GM19239 (cell line): ENCODE measurements at regions not wholly inside any gene's neighbourhood (a gene's known extent, or its start where the extent isn't known, plus 50 kb on each side); places are given as distances from the start of the nearest gene placed in this dataset.

Source experiments
- DNase-seq: peaks from one replicate; pipeline ENCODE4 v3.0.0; 2011; ENCODE audit warnings: low spot score; ENCODE audit not compliant: insufficient read length
- FAIRE-seq: peaks from 2 replicates; lab custom pipeline; 2011; peaks lifted over from hg19 to GRCh38; lab: Jason Lieb, UNC

DNA sequence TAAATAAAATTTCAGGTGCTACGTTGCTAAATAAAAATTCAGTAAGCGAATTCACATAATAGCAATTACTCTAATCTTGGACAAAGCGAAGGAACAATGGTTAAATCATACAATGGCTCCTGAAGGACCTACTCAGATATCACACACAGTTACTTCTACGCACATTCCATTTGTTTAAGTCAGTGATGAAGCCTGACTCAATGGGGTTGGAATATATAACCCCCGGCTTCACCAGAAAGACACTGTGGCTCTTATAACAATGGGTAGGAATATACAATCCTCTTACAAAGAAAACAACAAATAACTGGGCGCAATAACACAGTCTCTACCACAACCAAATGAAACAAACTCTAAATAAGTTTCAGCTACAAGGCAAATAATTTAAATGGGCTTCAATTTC, 349.5 kb downstream of the IRS1 start:
- DNase-seq, result no peak
- no peak for FAIRE-seq

DNA sequence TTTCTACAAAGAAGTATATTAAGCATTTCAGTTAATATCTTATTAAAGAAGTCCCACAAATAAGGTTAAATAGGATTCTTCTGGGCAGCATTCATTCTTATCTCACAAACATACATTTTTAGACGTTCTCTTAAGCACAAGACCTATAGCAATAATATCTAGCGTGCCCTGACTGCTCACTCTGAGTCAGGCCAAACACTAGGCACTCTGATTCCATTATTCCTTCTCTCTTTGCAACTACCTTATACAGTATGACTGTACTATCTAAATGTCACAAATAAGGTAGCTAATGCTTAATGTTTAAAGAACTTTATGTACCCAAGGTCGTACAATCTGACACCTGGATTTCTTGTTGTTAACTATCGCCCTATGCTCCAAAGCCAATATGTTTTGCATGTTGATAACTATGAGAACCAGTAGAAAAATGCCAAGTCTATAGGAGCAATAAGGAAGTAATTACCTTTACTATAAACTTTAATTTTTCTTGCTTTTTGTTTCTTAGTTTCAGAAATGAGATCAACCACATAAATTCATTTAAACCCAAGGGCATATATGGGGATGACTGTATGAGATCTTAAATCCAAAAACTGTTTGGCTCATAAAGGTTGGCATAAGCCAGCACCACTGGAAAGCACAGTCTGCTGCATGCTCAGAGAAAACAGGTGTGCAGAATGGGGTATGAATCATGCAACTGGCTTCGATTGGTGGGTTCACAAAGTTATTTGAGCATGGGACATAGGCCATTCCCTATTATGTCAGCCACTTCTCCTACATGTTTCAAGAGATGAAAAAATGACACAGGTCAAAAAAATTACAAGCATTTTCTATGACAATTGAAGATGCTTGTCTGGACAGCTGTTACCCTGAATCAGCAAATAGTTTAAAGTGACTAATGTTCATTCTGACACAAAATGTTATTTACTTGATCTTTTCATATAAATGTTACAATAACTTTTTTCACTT, 352.0 kb downstream of the IRS1 start:
- DNase-seq (no peak), FAIRE-seq (no peak)

DNA sequence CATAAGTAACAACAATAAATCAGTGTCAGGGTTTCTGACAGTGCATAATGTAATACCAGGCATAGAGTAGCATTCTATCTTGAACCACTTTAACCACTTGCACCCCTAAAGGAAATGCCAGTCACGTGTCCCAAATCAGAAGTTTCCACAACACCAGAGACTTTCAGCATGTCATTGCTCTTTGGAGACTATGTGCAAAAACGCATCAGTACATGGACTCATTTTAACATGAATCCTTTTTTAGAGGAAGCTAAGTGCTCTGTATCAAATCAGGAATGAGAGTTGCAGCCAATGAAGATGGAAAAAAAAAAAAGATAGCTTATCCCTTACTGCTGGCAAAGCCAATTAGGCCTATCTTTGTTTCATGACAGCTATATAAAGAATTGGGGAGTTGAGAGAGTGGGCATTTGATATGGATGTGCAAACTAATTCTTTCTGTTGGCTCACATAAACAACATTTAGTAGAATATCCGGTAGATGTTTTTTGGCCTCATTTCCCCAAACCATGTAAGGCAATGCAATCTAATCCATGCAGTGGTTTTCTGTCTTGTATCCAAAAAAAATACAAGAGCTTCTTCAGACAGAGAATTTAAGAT, 353.1 kb downstream of the IRS1 start:
- no peak for FAIRE-seq
- no peak for DNase-seq

DNA sequence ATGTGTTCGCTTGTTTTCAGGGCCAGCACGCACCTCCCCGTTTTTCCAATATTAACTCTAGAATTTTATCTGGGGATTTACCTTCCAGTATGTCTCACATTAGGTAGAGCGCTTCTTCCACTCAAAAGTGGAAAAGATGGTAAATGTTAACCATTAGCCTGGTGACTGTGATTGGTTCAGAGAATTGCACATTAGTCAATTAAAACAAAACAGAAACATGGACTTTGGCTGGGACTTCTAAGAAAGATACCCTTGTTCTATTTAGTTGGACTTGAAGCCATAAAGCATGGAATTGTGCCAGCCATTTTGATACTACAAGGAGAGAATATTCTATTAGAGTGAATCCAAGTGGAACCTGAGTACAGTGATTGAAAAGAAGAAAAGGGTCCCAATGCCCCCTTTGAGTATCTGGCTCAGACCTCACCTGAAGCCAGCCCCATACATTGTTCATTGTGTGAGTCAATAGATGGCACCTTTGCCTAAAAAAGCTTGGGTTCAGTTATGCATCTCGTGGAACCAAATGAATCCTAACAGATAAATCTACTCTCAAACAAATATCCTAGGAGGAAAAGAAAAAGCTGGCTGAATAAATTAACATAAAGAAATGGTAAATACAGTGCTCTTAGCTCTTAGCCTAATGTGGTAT, 354.3 kb downstream of the IRS1 start:
- DNase-seq (no peak), FAIRE-seq (no peak)

DNA sequence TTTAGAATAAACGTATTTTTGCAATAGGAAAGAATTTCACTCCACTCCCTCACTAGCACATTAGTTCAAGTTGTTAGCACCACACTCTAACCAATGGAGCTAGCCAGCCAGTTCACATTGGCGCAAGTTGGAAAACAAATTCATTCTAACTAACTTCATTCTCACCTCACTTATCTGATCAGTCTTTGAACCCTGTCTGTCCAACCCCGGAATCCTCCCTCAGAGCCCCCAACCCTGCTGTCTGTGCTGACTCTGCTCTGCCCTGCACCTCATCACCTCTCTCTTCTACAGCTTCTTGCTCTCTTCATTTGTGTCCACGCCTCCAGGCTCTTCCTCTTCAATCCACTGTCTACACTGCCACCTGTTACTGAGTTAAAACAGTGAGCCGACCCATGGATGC, 356.5 kb downstream of the IRS1 start:
- DNase-seq, result no peak
- FAIRE-seq, result no peak

DNA sequence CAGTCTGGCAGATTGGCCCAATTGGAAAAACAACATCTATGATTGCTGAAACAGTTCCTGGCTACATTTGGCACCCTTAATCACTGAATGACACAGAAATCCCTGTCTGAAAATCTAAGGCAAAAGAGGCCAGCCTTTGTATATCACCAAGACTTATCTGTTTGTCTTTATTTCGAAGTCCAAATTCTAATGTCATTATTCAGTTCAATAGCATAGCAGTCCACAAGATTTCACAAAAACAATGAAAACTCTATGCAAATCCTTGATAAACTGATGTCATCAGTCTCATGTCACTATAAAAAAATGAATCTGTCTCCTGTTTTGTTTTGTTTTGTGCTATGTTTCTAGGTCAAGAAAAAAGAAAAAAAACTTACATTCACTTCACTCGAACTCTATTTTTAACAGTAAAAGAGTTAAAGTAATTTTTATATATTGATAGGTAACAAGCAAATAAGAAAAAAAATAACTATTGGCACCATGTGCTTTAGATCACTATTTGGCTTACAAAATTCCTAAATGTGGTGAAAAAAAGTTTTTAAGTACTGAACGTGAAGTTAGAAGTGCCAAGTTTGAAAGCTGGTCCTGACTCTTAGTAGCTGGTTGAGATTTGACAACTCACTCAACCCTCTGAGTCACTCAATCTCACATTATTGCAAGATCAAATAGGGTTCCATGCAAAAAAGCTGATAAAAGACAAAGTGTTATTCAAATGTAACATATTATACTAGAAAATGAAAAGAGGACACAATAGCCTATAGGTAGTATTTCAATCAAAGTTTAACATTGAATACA, 359.3 kb downstream of the IRS1 start:
- FAIRE-seq, result no peak
- DNase-seq, result no peak

DNA sequence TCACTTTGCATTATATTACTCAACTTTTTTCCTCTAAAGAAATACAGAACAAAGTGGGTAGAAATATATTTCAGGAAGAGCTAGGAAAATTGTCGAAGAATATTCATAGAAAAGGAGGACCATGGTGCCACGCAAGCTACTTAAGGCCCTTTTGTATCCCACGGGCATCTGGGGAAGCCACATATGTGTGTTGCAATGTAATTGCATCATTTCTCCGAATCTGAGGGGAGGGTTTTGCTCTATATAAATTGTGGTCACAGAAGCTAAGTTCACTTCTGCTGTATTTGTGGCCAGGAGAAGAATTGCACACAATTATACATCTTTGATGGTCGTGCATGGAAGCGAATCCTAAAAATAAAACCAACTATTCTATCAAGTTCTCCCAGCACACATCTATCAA, 360.3 kb downstream of the IRS1 start:
- no peak for FAIRE-seq
- DNase-seq, result no peak

- no peak for DNase-seq
- FAIRE-seq, result no peak
Observed at GRCh38 chr2:226435146-226435545, 364.5 kb downstream of the IRS1 start.

- FAIRE-seq, result no peak
- no peak for DNase-seq
Observed at GRCh38 chr2:226434702-226435101, 364.9 kb downstream of the IRS1 start.

DNA sequence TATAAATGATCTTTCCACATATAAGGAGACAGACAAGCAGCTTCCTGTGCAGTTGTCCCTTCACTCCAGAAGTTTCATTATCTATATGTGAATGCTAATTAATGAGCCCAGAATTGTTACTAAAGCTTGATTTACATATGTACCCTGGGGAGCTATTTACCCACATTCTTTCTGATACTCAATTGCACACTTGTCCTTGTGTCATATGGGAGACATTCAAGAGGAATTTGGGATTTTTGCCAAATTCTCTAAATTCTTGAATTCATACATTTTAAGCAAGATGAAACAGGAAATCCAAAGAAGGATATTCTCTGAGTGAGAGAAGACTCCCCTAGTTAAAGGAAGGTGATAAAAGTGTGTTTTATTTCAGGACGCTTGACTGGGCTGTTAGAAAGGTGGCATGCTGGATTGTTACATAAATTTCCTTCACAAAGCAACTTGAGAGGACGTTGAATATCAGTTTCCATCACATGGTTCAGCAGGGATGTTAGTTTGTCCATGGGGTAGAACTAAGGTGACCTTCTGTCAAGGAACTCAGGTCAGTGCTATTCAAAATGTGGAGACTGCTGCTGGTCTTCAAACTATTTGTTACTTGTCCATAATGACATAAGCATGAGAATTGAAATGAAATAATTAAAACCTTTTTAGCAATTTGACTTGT, 368.2 kb downstream of the IRS1 start:
- DNase-seq (no peak), FAIRE-seq (no peak)

DNA sequence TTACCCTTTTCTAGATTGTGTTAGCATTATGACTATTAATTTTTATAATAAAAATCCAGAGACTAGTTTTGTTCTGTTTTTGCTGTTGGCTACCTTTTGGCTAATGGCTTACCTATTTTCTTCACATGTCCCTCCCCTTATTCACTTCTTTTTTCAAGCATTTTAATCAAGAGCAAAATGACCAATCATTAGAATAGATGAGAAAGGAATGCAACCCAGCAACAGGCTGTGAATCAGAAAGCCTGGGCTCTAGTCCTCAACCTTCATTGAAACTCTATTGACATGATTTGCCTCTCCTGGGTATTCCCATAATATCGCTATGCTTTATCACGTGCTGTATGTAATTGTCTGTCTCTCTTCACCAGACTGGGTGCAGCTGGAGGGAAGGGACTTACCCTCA, 370.1 kb downstream of the IRS1 start:
- DNase-seq (no peak), FAIRE-seq (no peak)

DNA sequence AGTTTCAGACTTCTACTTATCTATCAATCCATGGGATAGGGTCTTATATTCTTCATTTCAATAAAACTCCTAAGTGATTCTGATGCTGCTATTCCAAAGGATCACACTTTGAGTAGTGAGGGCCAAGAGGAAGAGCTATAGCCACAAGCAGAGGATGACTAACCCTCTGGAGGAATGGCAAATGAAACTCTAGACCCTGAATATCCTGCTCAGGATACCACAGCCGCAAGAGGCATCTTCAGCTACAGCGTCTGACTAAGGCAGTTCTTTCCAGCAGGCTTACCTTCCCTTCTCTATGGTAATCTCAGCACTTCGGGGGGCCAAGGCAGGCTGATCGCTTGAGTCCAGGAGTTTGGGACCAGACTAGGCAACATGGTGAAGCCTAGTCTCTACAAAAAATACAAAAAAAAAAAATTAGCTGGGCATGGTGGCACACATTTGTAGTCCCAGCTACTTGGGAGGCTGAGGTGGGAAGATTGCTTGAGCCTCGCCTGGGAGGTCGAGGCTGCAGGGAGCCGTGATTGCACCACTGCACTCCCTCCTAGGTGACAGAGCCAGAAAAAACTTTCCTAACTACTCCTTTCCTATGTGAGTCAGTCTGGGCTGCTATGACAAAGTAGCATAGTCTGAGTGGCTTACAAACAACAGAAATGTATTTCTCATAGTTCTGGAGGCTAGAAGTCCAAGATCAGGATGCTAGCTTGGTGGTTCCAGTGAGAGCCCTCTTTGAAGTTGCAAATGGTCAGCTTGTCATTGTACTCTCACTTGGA, 371.9 kb downstream of the IRS1 start:
- no peak for FAIRE-seq
- no peak for DNase-seq

DNA sequence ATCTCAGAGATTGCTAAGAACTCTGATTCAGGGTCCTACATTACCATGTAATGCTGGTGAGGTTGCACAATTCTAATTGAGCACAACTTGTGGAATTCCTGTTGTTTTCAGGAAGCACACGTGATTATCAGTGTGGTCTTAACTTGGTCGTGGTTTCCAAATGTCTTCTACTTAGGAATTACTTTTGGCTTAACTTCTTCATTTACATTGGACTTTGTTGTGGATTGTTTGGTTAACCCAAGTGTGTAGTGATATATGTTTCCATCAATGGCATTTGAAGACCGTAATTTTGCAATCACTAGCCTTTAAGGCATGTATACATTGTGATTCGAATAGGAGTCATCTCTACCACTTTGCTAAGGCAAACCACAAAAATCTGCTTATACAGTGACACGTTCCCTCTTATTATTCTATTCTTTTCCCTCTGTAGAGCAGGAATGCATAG, 373.3 kb downstream of the IRS1 start:
- DNase-seq (no peak), FAIRE-seq (no peak)

GRCh38 chr2:226424971-226425370, 374.6 kb downstream of the IRS1 start:
- no peak for DNase-seq
- no peak for FAIRE-seq

- DNase-seq (no peak), FAIRE-seq (no peak)
Observed at GRCh38 chr2:226423498-226423960, 376.1 kb downstream of the IRS1 start.

DNA sequence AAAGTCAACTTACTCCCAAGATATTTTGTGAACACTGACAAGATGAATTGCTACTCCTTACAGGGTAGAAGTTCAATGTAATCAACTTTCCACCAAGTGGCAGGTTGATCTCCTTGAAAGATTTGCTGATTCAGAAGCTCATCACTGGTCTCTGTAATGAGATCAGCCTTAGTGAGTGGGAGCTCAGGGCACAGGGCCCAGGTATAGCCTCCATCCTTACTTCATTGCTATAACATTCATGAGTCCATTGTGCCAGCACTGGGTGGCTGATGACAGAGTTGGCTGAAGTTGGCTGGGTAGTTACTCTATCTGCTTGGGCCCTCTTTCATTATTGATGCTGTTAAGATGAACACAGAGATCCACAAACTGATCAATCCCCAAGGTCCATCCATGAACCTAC, 379.0 kb downstream of the IRS1 start:
- FAIRE-seq, result no peak

DNA sequence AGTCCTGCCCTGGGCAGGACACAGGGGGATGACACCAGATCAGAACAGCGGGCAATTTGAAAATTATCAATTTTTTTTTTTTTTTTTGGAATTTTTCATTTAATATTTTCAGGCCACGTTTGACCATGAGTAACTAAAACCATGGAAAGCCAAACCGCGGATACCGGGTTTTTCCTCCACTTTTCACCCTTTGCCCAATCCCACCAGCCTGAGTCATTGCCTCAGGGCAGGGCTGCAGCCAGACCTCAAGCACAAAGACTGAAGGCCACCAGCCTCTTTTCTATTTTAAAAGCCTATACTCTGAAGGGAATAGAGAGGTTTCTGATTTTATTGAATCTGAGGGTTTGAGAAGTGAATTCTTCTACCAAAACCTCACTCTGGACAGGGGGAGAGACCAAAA, 381.1 kb downstream of the IRS1 start:
- DNase-seq (no peak), FAIRE-seq (no peak)

More for the DNA sequence above, 379.0 kb downstream of the IRS1 start:
- DNase-seq, result no peak

GRCh38 chr2:226414335-226414734, 385.3 kb downstream of the IRS1 start:
- DNase-seq, result no peak
- FAIRE-seq, result no peak

- FAIRE-seq (no peak), DNase-seq (no peak)
Observed at GRCh38 chr2:226413498-226414130, 386.0 kb downstream of the IRS1 start.
